GM12865 (cell line): ENCODE measurements at regions not wholly inside any gene's neighbourhood (a gene's known extent, or its start where the extent isn't known, plus 50 kb on each side); places are given as distances from the start of the nearest gene placed in this dataset.
"Not testable (repeated sequence)": the region's sequence is repeated elsewhere in the genome, so short reads cannot be mapped to it uniquely, and the experiment has no call there.

ENCODE experiments used
- DNase-seq: peaks from one replicate; pipeline ENCODE4 v3.0.0; 2010; ENCODE audit warnings: low read depth
- H3K4me3 ChIP-seq: 2 replicates; pipeline ENCODE4 v1.5.1; 2011; ENCODE audit warnings: mild to moderate bottlenecking, low read depth, low read length, control low read depth
- TF ChIP-seq, protein P1 (sequence below): IDR thresholded peaks from 2 replicates; pipeline ENCODE4 v1.5.1; 2011; ENCODE audit warnings: low read length, control low read depth, low read depth, inconsistent platforms; ENCODE audit not compliant: insufficient read depth; ENCODE audit errors: missing control alignments

DNA sequence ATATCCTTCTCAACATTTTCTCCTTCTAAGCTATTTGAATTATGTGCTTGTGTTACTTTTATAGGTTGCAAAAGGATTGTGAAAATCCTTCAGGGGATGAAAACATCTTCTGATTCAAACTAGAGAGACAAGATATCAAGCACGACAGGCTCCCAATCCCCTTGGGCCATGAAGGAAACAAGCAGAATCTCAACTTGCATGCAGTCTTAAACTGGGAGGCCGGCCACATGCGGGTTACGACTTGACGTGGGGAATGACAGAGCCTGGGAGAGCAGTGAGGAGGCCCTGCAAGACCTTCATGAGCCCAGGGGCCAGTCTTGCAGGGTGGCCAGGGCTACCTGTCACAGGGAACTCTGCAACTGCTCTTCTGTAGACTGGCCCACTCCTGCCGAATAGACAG lies 94.4 kb downstream of the SCN11A start:
- TF ChIP-seq, protein P1, sequence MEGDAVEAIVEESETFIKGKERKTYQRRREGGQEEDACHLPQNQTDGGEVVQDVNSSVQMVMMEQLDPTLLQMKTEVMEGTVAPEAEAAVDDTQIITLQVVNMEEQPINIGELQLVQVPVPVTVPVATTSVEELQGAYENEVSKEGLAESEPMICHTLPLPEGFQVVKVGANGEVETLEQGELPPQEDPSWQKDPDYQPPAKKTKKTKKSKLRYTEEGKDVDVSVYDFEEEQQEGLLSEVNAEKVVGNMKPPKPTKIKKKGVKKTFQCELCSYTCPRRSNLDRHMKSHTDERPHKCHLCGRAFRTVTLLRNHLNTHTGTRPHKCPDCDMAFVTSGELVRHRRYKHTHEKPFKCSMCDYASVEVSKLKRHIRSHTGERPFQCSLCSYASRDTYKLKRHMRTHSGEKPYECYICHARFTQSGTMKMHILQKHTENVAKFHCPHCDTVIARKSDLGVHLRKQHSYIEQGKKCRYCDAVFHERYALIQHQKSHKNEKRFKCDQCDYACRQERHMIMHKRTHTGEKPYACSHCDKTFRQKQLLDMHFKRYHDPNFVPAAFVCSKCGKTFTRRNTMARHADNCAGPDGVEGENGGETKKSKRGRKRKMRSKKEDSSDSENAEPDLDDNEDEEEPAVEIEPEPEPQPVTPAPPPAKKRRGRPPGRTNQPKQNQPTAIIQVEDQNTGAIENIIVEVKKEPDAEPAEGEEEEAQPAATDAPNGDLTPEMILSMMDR: no peak
- no peak for DNase-seq
- no peak overlapping the region for H3K4me3 ChIP-seq

DNA sequence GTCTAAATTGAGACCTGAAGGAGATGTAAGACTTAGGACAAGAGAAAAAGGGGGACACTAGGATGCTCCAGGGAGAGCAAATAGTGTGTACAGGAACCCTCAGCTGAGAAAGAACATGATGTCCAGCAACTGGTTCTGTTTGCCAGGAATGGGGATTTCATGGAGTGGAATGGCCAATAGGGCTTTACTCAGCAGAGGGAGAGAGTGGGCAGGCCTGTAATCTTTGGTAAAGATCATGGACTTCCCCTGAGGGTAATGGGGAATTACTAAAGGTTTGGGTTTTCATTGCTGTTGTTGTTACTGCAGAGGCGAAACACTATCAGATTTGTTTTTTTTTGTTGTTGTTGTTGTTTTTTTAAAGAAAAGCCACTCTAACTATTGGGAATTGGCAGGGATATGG lies 99.0 kb downstream of the SCN11A start:
- no peak for DNase-seq
- H3K4me3 ChIP-seq: no peak overlapping the region
- TF ChIP-seq, protein P1: no peak

DNA sequence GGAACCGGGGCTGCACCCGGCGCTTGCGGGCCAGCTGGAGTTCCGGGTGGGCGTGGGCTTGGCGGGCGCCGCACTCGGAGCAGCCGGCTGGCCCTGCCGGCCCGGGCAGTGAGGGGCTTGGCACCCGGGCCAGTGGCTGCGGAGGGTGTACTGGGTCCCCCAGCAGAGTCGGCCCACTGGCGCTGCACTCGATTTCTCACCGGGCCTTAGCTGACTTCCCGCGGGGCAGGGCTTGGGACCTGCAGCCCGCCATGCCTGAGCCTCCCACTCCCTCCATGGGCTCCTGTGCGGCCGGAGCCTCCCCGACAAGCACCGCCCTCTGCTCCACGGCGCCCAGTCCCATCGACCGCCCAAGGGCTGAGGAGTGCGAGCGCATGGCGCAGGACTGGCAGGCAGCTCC lies 100.6 kb downstream of the SCN11A start:
- DNase-seq, H3K4me3 ChIP-seq: not testable (repeated sequence)

DNA sequence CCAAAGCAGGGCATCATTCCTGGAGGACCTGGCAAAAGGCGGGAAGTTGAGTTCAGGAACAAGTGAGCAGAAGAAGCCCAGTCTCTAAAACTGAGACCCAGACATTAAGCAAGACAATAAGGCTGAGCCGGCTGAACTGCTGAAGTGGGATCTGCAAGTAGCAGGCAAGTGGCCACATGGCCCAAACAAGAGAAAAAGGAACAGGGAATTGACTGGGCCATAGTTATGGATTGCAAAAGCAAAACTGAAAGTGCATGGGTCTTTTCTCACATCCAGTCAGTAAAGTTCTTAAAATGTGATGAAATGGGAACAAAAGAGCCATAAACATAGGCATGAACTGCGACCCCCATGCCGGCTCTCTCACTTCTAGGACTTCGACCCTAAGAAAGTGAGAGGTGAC lies 101.2 kb downstream of the SCN11A start:
- H3K4me3 ChIP-seq: no peak overlapping the region
- TF ChIP-seq, protein P1: no peak
- no peak for DNase-seq

- H3K4me3 ChIP-seq: no peak overlapping the region
- no peak for DNase-seq
- TF ChIP-seq, protein P1: no peak
These were observed 101.8 kb downstream of the SCN11A start for GRCh38 chr3:38949994-38950393.

- TF ChIP-seq, protein P1: no peak
- H3K4me3 ChIP-seq: no peak overlapping the region
- DNase-seq: no peak
These were observed 111.3 kb downstream of the SCN11A start for GRCh38 chr3:38940394-38940793.

- no peak for DNase-seq
- no peak overlapping the region for H3K4me3 ChIP-seq
- TF ChIP-seq, protein P1: no peak
These were observed 109.3 kb upstream of the SCN10A start for GRCh38 chr3:38925351-38925750.
